Calu3 (cell line): ENCODE measurements at regions not wholly inside any gene's neighbourhood (a gene's known extent, or its start where the extent isn't known, plus 50 kb on each side); places are given as distances from the start of the nearest gene placed in this dataset.

Experiments
- BruUV-seq: library from RNA; stranded (reverse); fragments of 400-500 nt; replicated peaks from 2 replicates; lab custom pipeline; 2021; lab: Mats Ljungman, UMichigan
- CTCF ChIA-PET: fragments of 300-600 bp; sonication (Branson Sonifier 250); formaldehyde crosslinking; loops from one replicate; lab custom pipeline; 2022; ENCODE audit warnings: antibody characterized with exemption; lab: Charles Lee
- DNase-seq: peaks from one replicate; pipeline ENCODE4 v3.0.0; 2022
- H3K27ac Mint-ChIP-seq: one replicate; pipeline ENCODE4 v1.8.0; 2022; ENCODE audit warnings: mixed read lengths; ENCODE audit not compliant: unreplicated experiment
- H3K27me3 Mint-ChIP-seq: one replicate; pipeline ENCODE4 v1.8.0; 2022; ENCODE audit warnings: mixed read lengths; ENCODE audit not compliant: unreplicated experiment
- H3K36me3 Mint-ChIP-seq: one replicate; pipeline ENCODE4 v1.8.0; 2022; ENCODE audit warnings: mild to moderate bottlenecking, moderate library complexity, mixed read lengths; ENCODE audit not compliant: insufficient read depth, unreplicated experiment
- H3K4me1 Mint-ChIP-seq: one replicate; pipeline ENCODE4 v1.8.0; 2022; ENCODE audit warnings: mild to moderate bottlenecking, low read depth, mixed read lengths; ENCODE audit not compliant: unreplicated experiment
- H3K4me3 Mint-ChIP-seq: one replicate; pipeline ENCODE4 v1.8.0; 2022; ENCODE audit warnings: mild to moderate bottlenecking, low read depth, moderate library complexity, mixed read lengths; ENCODE audit not compliant: unreplicated experiment
- H3K9me3 Mint-ChIP-seq: one replicate; pipeline ENCODE4 v1.8.0; 2022; ENCODE audit warnings: low read depth, mixed read lengths; ENCODE audit not compliant: unreplicated experiment
- CTCF ChIP-seq: fragments of 200-600 bp; IDR thresholded peaks from one replicate; pipeline ENCODE4 v1.8.0; 2022; ENCODE audit warnings: antibody characterized with exemption; ENCODE audit not compliant: unreplicated experiment
- intact Hi-C: fragments of 100-400 bp; cut with micrococcal nuclease; formaldehyde crosslinking; loops from one replicate; pipeline ENCODE4 v1.10.0; 2022; ENCODE audit not compliant: unreplicated experiment

- Mint-ChIP-seq H3K27ac (no peak overlapping the region), H3K9me3 (peaks cover 21% of the 10 kb centered on the region), H3K36me3 (no peaks in the 10 kb centered on the region), H3K4me1 (no peaks in the 10 kb centered on the region), H3K4me3 (no peak overlapping the region), H3K27me3 (no peaks in the 10 kb centered on the region)
- CTCF ChIA-PET, result no interaction called here
- BruUV-seq, result no TSS peak
- DNase-seq, result no peak
- TF ChIP-seq CTCF, result no peak
- intact Hi-C loops, result no loop called here
Measured at GRCh38 chr3:134106580-134106979, 76.9 kb upstream of the SLCO2A1 start.

GRCh38 chr3:134105876-134106556, 76.3 kb upstream of the SLCO2A1 start:
- Mint-ChIP-seq H3K27ac (no peak overlapping the region), H3K27me3 (no peaks in the 10 kb centered on the region), H3K4me1 (no peaks in the 10 kb centered on the region), H3K36me3 (no peaks in the 10 kb centered on the region), H3K9me3 (peaks cover 18% of the 10 kb centered on the region), H3K4me3 (no peak overlapping the region)
- intact Hi-C loops, result no loop called here
- no TSS peak for BruUV-seq
- DNase-seq, result no peak
- CTCF ChIA-PET, result no interaction called here
- TF ChIP-seq CTCF, result no peak

GRCh38 chr3:134104031-134104430, 74.3 kb upstream of the SLCO2A1 start:
- Mint-ChIP-seq H3K4me1 (no peaks in the 10 kb centered on the region), H3K27ac (no peak overlapping the region)

GRCh38 chr3:134103470-134103869, 73.7 kb upstream of the SLCO2A1 start:
- BruUV-seq, result no TSS peak
- H3K4me3 Mint-ChIP-seq, result no peak overlapping the region
- peaks cover 28% of the 10 kb centered on the region for H3K9me3 Mint-ChIP-seq
- no peak for DNase-seq
- no peaks in the 10 kb centered on the region for H3K4me1 Mint-ChIP-seq
- no peak for TF ChIP-seq CTCF
- intact Hi-C loops, result no loop called here
- no peak overlapping the region for H3K27ac Mint-ChIP-seq
- no peaks in the 10 kb centered on the region for H3K27me3 Mint-ChIP-seq
- CTCF ChIA-PET, result no interaction called here
- H3K36me3 Mint-ChIP-seq, result no peaks in the 10 kb centered on the region

More at GRCh38 chr3:134104031-134104430, 74.3 kb upstream of the SLCO2A1 start:
- BruUV-seq, result no TSS peak
- TF ChIP-seq CTCF, result no peak
- H3K27me3 Mint-ChIP-seq, result no peaks in the 10 kb centered on the region
- H3K9me3 Mint-ChIP-seq, result peaks cover 25% of the 10 kb centered on the region
- no peak overlapping the region for H3K4me3 Mint-ChIP-seq
- no peaks in the 10 kb centered on the region for H3K36me3 Mint-ChIP-seq
- DNase-seq, result no peak
- intact Hi-C loops, result no loop called here
- CTCF ChIA-PET, result no interaction called here
